M059J (cell line): ENCODE measurements at regions not wholly inside any gene's neighbourhood (a gene's known extent, or its start where the extent isn't known, plus 50 kb on each side); places are given as distances from the start of the nearest gene placed in this dataset.

Source experiments
- DNase-seq: peaks from one replicate; pipeline ENCODE4 v3.0.0-alpha.2; 2012; ENCODE audit warnings: low read depth

GRCh38 chr1:200354243-200354642 lies 55.6 kb downstream of the ZNF281 start:
- no peak for DNase-seq

GRCh38 chr1:200353232-200353631 lies 56.6 kb downstream of the ZNF281 start:
- DNase-seq, result no peak

GRCh38 chr1:200351826-200352549 lies 57.8 kb downstream of the ZNF281 start:
- DNase-seq, result peak; percentile 84

- DNase-seq, result no peak
These were observed 58.4 kb downstream of the ZNF281 start for GRCh38 chr1:200351425-200351824.

- DNase-seq, result peak; percentile 61
These were observed 63.1 kb downstream of the ZNF281 start for GRCh38 chr1:200346700-200347099.

- no peak for DNase-seq
These were observed 64.3 kb downstream of the ZNF281 start for GRCh38 chr1:200345520-200345919.

- peak; percentile 35 for DNase-seq
These were observed 66.0 kb downstream of the ZNF281 start for GRCh38 chr1:200343874-200344273.

GRCh38 chr1:200342511-200343311 lies 67.1 kb downstream of the ZNF281 start:
- peak; percentile 63 for DNase-seq

- no peak for DNase-seq
These were observed 71.4 kb downstream of the ZNF281 start for GRCh38 chr1:200338451-200338850.

- no peak for DNase-seq
These were observed 72.0 kb downstream of the ZNF281 start for GRCh38 chr1:200337831-200338230.

GRCh38 chr1:200337410-200337809 lies 72.4 kb downstream of the ZNF281 start:
- DNase-seq, result no peak

GRCh38 chr1:200336901-200337391 lies 72.9 kb downstream of the ZNF281 start:
- peak; percentile 43 for DNase-seq

- peak; percentile 88 for DNase-seq
These were observed 73.6 kb downstream of the ZNF281 start for GRCh38 chr1:200336101-200336845.

- DNase-seq, result peak; percentile 64
These were observed 75.1 kb downstream of the ZNF281 start for GRCh38 chr1:200334661-200335256.

- no peak for DNase-seq
These were observed 76.5 kb downstream of the ZNF281 start for GRCh38 chr1:200333329-200333728.

- DNase-seq, result no peak
These were observed 77.1 kb downstream of the ZNF281 start for GRCh38 chr1:200332716-200333115.

GRCh38 chr1:200330741-200331428 lies 79.0 kb downstream of the ZNF281 start:
- DNase-seq, result no peak

- DNase-seq, result no peak
These were observed 80.5 kb downstream of the ZNF281 start for GRCh38 chr1:200329208-200329882.

GRCh38 chr1:200328379-200328778 lies 81.5 kb downstream of the ZNF281 start:
- DNase-seq, result no peak

- DNase-seq, result peak; percentile 36
These were observed 85.9 kb downstream of the ZNF281 start for GRCh38 chr1:200323856-200324400.
